COR-L47 (cell line): ENCODE measurements at regions not wholly inside any gene's neighbourhood (a gene's known extent, or its start where the extent isn't known, plus 50 kb on each side); places are given as distances from the start of the nearest gene placed in this dataset.
A peak's percentile ranks its signal among the peaks of the same experiment; 100 is the strongest.

Experiments used
- DNase-seq: peaks from one replicate; lab custom pipeline; 2025; lab: John Stamatoyannopoulos, UW

DNA sequence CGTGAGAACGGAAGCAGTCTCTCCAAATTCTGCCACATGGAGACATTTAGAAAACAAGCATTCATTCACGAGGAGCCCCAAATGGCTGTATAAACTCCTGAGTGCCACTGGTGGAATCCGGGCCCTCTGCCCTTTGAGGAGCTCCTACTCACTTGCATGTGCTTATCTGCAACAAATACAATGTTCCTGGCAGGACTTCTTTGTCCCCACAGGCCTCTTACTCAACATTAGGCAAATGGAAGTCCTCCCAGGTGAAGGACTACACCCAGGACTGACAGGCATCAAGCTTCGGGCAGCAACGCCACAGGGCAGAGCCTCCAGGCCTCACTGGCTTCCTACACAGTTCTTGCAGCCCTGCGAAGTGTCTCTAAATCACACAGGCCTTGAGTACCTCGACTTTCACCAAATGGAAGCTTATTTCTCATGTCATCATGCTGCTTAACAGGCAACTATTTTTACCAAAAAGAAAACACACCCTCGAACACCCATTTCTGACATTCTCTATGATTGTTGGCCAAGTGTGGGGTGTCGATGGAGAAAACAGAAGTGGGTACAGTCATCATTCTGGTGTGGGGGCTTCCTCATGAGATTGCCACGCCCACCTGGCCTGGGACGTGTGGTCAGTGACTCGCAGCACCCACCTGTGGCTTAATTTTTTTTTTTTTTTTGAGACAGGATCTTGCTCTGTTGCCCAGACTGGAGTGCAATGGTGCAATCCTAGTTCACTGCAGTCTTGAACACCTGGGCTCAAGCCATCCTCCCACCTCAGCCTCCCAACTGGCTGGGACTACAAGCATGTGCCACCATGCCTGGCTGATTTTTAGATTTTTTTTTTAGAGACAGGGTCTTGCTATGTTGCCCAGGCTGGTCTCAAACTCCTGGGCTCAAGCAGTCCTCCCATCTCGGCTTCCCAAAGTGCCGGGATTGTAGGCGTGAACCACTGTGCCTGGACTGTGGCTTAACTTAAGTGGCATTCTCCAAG is 186.8 kb upstream of the GLI2 start:
- DNase-seq = no peak

DNA sequence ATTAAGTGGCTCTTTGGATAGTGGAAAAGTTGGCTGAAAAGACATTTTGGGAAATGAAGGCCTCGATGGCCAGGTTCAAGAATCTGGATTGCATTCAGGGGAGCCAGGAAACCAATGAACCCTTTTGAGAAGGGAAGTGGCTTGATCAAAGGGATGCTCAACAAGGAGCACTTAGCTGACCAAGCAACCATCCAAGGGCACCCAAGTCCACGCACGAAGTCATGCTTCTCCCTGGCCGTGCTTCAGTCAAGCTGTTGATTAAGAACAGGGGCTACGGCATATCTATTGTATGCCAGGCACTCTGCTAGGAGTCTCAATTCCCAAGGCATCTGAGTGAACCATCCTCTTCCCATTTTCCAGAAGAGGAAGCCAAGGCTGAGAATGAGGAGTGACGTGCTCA is 185.8 kb upstream of the GLI2 start:
- DNase-seq = no peak

DNA sequence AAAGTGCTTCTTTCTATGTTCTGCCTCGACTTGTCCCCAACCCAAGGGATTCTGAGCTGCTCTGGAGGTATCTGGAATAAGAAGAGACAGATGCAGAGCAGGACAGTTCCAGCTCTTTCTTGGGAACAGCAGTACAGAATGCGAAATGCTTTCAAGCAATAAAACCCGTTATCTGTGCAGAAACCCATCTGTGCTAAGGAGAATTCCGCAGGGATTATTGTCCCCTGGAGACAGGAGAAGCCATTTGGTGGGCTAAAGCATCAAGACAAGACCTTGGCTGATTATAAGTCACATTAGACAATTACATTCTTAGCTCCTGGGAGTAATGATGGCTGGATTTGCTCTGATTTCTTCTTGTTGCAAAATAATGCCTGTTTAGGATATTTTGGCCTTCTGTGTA is 185.4 kb upstream of the GLI2 start:
- no peak for DNase-seq

DNA sequence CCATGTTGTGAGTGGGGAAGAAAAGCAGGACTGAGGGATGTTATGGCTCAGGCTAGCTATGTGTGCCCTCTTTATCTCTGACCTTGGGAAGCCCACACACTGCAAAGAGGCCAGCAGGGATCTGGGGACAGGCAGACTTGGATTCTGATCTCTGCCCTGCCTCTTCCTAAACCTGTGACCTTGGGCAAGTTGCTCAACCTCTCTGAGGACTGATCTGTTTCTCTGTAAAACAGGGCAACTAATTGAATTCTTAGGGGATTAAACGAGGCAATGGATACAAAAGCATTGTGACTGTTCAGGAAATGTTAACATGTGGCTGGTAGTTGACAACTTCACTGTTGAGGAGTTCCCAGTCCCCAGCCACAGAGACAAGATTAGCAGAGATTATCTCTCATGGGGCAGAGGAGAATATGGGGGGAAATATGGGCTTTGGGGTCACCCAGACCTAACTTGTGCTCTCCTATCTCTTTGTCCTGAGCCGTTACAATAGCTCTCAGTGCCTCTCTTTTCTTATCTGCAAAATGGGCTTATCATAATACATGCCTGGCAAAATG is 184.7 kb upstream of the GLI2 start:
- no peak for DNase-seq

DNA sequence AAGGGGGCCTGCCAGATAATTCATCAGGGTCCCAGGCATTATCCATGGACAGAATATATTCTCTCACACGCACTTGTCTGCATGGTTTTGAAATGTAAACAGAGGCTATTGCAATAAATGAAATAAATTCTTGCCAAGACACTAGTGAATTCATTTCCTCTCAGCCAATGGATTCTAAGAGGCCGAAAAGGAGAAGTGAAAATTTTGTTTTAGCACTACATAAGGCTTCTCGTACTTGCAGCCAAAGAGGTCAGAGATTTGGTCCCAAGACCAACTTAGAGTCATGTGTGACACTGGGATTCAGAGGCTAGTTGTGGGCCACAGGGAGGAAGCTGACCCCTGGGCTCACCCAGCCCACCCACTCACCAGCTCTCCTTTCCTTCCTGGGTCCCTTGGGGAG is 184.1 kb upstream of the GLI2 start:
- no peak for DNase-seq

DNA sequence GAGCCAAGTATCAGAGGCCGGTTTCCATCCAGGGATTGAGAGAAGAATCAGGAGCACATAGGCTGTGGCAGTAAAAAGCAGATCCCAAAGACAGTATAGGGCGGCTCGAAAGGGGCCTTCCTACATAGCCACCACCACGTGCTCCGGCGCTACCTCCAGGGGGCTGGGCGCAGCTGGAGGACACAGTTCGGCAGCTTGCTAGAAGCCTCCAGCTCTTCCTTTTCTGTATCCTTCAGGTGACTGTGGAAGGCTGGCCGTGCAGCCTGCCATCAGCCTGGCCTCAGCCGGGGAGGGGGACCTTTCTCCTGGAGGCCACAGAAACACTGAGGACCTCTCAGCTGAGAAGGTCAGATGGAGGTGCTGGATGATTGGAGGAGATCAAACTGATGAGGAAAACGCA is 183.6 kb upstream of the GLI2 start:
- no peak for DNase-seq

DNA sequence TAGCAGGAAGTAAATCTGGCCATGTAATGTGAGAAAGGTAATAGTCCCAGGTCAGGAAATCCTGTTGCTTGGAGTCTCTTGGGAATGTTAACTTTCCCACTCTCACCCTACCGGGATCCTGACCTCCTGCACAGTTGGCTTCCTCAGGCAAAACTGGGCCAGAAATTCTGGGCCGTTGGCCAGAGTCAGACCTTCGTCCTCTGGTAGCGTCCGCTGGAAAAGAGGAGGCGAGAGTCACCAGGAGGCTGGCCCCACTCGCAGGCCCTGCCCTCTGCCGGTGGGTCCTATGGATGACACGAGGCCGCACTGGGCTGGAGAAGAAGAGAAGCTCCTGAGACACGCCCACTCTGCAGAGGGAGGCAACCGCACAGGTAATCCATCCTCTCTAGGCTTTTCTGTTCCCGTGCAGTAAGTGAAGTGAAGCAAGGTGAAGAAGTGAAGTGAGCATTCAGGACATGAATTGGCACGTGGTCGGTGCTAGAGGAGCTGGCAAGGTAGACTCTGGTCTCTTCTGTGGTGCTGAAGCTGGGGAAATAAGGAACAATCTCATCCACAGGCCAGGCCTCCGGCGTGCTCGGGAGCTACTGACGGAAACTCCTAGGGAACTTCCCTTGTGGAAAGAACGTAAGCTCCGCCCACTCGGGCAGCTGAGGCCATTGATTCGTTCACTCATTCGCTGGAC is 182.7 kb upstream of the GLI2 start:
- DNase-seq = no peak

DNA sequence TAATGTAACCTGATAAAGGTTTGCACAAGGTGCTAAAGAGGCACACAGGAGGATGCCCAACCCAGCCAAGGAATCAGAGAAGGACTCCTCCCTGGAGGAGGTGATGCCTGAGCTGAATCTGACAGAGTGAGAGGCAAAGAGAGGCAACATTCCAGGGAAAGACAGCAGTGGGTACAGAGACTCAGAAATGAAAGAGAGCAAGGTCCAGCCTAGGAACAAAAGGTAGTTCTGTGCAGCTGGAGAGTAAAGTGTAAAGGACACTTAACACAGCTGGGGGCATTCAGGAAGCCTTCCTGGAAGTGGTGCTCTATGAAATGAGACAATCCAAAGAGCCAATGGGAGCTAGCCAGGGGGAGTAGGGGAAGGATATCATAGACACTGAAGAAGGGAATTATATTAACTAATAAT is 181.0 kb upstream of the GLI2 start:
- no peak for DNase-seq

DNA sequence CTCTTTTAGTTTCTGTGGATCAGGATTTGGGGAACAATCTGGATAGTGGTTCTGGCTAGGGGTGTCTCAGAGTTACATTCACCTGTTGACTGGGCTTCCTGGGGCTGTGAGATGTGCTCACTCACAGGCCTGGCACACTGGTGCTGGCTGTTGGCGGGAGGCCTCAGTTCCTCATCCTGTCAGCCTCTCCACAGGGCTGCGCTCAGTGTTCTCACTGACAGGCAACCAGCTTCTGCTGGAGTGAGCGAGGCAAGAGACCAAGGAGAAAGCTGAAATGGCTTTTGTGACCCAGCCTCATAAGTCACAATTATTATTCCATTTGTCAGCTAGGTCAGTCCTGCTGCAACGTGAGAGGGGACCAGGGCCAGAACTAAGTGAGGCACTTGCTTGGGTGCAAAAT is 180.6 kb upstream of the GLI2 start:
- DNase-seq = no peak

DNA sequence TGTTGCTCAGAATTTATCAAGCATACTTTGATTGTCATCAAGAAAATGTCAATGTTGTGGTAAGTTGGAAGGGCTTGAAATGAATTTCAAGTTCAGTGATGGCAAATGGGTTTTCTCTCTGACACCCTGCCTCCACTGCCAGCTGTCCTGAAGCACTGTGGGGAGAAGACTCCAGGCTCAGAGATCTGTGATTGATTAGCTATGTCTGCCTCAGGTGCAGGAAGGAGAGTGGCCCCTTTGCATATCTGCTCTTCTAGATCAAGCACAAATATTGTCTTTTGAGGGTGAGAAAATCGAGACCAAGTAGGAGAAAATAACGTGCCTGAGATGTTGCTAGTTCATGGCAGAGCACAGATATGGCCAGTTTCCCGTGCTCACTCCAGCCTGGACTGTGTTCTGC is 178.8 kb upstream of the GLI2 start:
- no peak for DNase-seq

DNA sequence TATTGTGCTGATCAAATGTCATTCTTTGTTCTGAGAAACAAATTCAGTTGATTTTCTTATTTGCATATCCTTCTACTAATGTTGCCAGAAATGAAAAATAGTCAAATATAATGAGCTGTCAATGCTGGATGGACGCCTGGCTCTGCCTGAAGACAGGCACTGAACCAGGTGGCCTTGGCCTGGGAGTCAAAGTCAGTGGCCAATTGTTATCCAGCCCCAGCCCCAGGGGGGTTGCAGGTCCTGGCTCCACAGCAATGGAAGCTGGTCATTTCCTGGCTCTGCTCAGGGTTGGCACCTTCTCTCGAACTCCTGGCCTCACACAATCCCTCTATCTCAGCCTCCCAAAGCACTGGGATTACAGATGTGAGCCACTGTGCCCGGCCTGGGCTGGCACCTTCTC is 176.8 kb upstream of the GLI2 start:
- DNase-seq = no peak

DNA sequence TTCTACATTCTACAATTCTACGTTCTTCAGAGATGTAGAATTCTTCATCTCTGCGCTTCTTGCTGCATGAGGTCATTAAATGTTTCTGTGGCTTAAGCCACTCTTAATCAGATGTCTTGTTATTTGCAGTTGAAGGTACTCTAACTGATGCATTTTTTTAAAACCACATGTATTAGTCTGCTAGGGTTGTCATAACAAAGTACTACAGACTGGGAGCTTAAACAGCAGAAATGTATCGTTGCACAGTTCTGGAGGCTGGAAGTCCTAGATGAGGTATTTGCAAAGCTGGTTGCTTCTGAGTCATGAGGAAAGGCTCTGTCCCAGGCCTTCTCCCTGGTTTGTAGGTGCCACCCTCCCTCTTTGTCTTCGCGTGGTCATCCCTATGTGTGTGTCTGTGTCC is 176.3 kb upstream of the GLI2 start:
- DNase-seq = no peak

DNA sequence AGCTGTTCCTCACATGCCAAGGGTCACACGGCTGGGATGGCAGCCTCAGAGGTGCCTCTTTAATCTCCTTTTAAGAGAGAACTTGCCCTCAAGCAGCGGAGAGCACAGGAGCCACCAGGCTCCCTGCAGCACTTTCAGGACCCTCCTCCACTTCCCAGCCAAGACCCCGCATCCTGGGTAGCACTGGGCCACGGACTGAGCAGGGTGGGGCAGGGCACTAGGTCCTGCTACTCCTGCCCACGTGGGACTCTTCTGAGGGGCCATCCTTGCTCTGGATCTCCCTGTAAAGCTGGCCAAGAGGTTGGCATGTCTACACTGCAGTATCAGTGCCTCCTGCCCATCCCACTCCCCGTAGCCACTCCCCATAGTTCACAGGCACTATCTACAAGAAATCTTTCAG is 175.3 kb upstream of the GLI2 start:
- no peak for DNase-seq

DNA sequence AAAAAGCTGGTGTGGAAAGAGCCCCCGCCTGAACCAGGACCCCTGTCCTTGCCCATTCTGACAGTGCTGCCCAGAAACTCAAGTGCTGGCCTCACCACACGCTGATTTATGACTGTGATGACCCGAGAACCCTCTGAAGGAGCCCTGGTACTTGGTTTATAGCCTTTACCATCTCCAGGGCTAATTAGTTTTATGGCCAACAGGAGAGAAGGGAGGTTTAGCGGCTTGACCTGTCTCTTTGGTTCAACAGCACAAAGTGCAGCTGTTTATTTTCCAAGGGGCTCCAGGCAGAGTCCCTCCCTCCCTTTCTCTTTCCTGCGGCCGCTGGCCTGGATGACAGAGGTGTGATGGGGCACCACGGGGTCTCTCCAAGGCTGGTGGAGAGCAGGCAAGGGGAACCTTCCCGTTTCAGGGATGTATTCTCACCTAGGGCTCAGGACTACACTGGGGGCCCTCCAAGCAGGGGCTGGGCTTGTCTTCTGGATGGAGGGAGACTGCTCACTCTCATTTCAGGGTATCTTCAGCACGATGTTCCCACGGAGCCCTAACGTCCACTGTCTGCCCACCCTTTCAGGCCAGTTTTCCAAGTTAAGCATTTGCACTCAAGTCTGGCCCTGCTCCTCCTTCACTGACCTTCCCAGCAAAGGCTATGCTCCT is 174.2 kb upstream of the GLI2 start:
- DNase-seq = no peak

DNA sequence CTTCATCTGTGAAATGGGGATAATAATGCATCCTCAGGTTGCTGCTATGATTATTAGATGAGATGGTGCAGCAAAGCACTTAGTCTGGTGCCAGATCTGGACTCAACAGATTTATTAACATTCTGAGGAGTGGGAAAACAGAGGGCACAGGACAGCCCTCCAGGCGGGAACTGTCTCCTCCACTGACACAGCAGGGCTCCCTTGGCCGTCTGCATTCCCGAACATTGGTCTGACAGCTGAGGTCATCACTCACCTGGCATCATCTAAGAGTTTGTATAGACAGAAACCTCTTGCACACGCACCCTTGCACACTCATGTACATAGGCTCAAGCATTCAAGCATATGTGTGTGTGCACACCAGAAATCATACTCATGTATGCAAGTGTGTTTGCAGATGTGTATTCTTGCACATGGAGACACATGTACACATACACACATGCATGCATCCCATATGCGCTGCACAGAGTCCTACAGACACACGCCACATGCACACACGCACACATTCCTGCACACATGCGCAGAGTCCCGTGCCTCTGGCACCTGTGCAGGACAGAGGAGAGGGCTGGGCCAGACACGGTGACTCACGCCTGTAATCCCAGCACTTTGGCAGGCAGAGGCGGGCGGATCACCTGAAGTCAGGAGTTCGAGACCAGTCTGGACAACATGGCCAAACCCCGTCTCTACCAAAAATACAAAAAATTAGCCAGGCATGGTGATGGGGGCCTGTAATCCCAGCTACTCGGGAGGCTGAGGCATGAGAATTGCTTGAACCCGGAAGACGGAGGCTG is 173.3 kb upstream of the GLI2 start:
- no peak for DNase-seq

DNA sequence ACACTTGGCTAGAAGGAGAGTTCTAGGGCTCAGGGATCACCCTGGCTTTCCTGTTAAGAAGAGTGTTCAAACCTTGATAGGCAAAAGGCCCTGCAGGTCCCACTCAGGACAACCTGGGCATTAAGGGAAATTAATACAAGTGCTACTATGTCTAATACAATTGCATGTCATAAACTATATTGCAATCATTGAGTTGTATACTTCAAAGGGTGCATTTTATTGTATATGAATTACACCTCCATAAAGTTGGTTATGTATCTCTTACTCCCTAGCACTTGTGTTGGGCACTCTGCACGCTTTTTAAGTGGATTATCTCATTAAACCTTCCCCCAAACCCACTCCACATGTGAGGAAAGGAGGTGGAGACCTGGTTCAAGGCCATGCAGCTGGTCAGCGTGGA is 172.1 kb upstream of the GLI2 start:
- no peak for DNase-seq

DNA sequence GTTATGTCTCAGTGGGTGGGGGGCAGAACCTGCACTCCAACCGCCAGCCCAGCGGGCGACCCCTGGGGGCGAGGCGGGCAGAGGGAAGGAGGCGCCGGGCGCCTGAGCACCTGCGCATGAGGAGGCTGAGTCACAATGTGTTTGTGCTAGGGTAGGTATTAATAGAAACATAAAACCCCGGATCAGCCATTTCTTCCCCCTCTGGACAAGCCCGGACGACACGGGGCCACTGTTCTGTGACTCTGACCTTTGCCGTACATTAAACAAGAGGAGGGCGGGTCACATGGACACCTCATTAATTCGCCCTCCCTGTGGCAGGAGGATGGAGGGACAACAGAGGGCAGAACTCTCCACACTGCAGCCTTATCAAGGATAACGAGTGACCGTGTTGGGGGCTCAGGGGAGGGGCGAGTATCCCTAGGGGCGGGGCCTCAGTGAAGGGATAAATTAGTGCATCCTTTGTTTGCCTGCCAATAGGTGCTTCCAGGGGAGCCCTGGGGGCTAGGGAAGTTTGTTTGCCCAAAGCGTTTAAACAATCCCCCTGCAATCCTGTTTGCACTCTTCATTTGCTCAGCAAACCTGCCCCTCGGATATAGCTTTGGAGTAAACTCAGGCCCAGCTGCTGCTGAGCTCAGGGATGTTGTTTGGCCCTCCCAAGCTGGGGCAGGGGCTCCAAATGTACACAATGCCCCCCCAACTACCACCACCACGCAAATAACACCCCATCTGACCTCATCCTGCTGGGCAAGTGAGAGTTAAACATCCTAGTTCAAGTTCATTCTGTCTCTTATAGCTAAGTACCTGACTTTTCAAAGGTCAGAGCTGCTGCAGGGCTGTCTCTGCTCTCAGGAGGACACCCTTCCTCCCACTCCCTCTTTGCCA is 171.2 kb upstream of the GLI2 start:
- DNase-seq = peak; percentile 94

DNA sequence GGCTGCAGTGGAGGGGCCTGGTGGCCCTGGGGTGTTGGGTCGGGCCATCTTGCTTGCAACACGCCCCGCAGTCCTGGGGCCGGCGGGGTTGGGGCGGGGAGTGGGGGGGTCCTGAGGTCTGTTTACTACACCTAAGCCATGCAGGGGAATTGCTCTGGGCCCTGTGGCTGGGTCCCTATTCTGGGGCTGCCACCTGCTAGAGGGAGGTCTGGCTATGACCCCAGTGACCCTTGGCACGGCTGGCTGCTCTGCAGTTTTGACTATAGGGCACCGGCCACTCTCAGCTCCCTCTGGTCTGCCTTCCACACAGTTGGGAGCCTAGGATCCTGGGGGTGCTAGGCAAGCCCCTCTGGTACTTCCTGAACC is 170.6 kb upstream of the GLI2 start:
- no peak for DNase-seq

DNA sequence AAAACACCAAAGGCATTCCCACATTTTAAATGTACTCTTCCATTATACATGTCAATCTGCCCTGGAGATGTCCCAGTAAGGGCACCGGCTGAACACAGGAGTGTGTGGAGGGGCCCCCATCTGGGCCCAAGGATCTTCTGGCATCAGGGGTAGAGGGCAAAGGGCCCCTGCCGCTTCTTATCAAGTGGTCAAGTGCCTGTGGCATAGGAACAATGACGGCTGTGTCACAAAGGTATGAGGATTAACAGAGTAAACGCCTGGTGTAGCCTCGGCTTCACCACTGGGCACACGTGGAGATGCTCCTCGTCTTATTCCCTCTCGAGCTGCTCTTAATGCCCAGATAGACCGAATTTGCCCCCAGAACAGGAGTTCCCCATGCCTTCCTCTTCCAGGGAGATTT is 169.7 kb upstream of the GLI2 start:
- no peak for DNase-seq

DNA sequence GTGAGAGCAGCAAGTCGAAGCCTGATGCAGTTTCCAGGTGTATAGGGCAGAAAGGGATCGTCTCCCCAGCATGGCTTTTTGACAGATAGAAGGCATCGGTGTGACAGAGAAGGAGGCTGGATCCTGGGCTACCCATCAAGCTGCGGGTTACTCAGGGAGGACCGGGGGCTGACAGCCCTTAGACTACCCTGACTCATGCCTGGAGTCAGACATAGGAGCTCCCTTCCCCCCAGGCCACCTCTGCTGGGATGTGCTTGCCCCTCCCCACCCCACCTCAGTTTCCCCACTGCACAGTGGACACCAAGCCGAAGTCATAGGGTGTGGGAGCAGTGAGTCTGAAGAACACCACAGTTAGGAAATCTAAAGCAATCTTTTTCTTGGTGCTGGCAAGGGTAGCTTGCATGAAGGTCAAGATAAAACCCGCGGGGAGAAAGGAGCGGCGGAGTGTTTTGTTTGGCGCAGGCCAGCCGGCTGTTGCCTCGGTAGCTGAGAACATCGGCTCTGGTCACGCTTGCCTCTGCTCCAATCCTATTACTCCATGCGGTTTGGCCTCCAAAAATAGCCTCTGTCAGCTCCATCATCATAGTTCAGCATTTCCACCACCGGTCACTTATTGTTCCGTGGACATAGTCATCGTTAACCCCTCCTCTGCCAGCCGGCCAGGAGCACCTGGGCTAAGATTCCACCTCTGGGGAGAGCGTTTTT is 169.2 kb upstream of the GLI2 start:
- DNase-seq = no peak
